Mesenchymal stem cell (in vitro differentiated cells and primary cell): ENCODE measurements at regions not wholly inside any gene's neighbourhood (a gene's known extent, or its start where the extent isn't known, plus 50 kb on each side); places are given as distances from the start of the nearest gene placed in this dataset.
"Not testable (repeated sequence)": the region's sequence is repeated elsewhere in the genome, so short reads cannot be mapped to it uniquely, and the experiment has no call there.

Source experiments
- DNase-seq: peaks from one replicate; pipeline ENCODE4 v3.0.0-alpha.2; 2013
- H2AFZ ChIP-seq: one replicate; pipeline ENCODE4 v1.6.1; 2013; ENCODE audit warnings: low read depth, mild to moderate bottlenecking, control low read depth, inconsistent platforms, low read length, moderate library complexity
- H2AK5ac ChIP-seq: 2 replicates; pipeline ENCODE4 v1.6.1; 2013; ENCODE audit warnings: low read length, moderate library complexity, mild to moderate bottlenecking, inconsistent platforms; ENCODE audit not compliant: severe bottlenecking
- H2BK120ac ChIP-seq: one replicate; pipeline ENCODE4 v1.6.1; 2013; ENCODE audit warnings: low read depth, mild to moderate bottlenecking, inconsistent platforms, low read length, moderate library complexity
- H2BK12ac ChIP-seq, 2 experiments: one replicate each; pipeline ENCODE4 v1.6.1; 2013; ENCODE audit warnings: inconsistent platforms in 2 of 2, low read length in 2 of 2, mild to moderate bottlenecking in 2 of 2, moderate library complexity in 2 of 2, control low read depth in 1 of 2
- H2BK15ac ChIP-seq: one replicate; pipeline ENCODE4 v1.6.1; 2013; ENCODE audit warnings: mild to moderate bottlenecking, low read depth, inconsistent platforms; ENCODE audit not compliant: poor library complexity, severe bottlenecking
- H2BK5ac ChIP-seq: 2 replicates; pipeline ENCODE4 v1.6.1; 2013; ENCODE audit warnings: low read depth, mild to moderate bottlenecking, low read length, control low read depth, inconsistent platforms; ENCODE audit not compliant: poor library complexity, severe bottlenecking
- H3K14ac ChIP-seq, 2 experiments: one replicate each; pipeline ENCODE4 v1.6.1; 2013; ENCODE audit warnings: inconsistent platforms in 2 of 2, low read length in 2 of 2, control low read depth in 1 of 2, mild to moderate bottlenecking in 1 of 2, moderate library complexity in 1 of 2
- H3K18ac ChIP-seq, 2 experiments: one replicate each; pipeline ENCODE4 v1.6.1; 2013; ENCODE audit warnings: inconsistent platforms in 2 of 2, low read length in 2 of 2, control low read depth in 1 of 2, low read depth in 1 of 2, mild to moderate bottlenecking in 1 of 2
- H3K23ac ChIP-seq, 2 experiments: one replicate each; pipeline ENCODE4 v1.6.1; 2013; ENCODE audit warnings: inconsistent platforms in 2 of 2, low read length in 2 of 2, mild to moderate bottlenecking in 2 of 2, moderate library complexity in 2 of 2, control low read depth in 1 of 2
- H3K27ac ChIP-seq: 2 replicates; pipeline ENCODE4 v1.5.1; 2013; ENCODE audit warnings: mild to moderate bottlenecking, moderate library complexity, low read length, control low read depth, inconsistent platforms; ENCODE audit not compliant: poor library complexity, severe bottlenecking
- H3K27me3 ChIP-seq, 2 experiments: 2 replicates each; pipeline versions ENCODE4 v1.6.1 to v1.7.0; 2013; ENCODE audit warnings: low read length in 2 of 2, mild to moderate bottlenecking in 2 of 2, moderate library complexity in 2 of 2, control low read depth in 1 of 2, inconsistent platforms in 1 of 2; ENCODE audit not compliant: control insufficient read depth in 1 of 2, insufficient read depth in 1 of 2
- H3K36me3 ChIP-seq, 2 experiments: 2 replicates each; pipeline versions ENCODE4 v1.6.1 to v1.7.0; 2013; ENCODE audit warnings: low read length in 2 of 2, control low read depth in 1 of 2, inconsistent platforms in 1 of 2, low read depth in 1 of 2, mild to moderate bottlenecking in 1 of 2; ENCODE audit not compliant: insufficient read depth in 2 of 2, control insufficient read depth in 1 of 2
- H3K4ac ChIP-seq, 2 experiments: one replicate each; pipeline ENCODE4 v1.6.1; 2013; ENCODE audit warnings: inconsistent platforms in 2 of 2, low read length in 2 of 2, mild to moderate bottlenecking in 2 of 2, moderate library complexity in 2 of 2, control low read depth in 1 of 2, low read depth in 1 of 2
- H3K4me1 ChIP-seq: 2 replicates; pipeline ENCODE4 v1.6.1; 2013; ENCODE audit warnings: low read depth, low read length, control low read depth; ENCODE audit not compliant: control insufficient read depth, insufficient read depth
- H3K4me2 ChIP-seq: 2 replicates; pipeline ENCODE4 v1.6.1; 2013; ENCODE audit warnings: low read length, mild to moderate bottlenecking, inconsistent platforms; ENCODE audit not compliant: poor library complexity, severe bottlenecking
- H3K4me3 ChIP-seq, 2 experiments: 2 replicates each; pipeline versions ENCODE4 v1.5.1 to v1.7.0; 2013; ENCODE audit warnings: low read length in 2 of 2, mild to moderate bottlenecking in 2 of 2, control low read depth in 1 of 2, low read depth in 1 of 2; ENCODE audit not compliant: insufficient read depth in 1 of 2
- H3K79me1 ChIP-seq: replicated peaks from 2 replicates; pipeline ENCODE4 v1.6.1; 2013; ENCODE audit warnings: mild to moderate bottlenecking, control low read depth, low read length, inconsistent platforms; ENCODE audit not compliant: poor library complexity, severe bottlenecking
- H3K9ac ChIP-seq: 2 replicates; pipeline ENCODE4 v1.7.0; 2013; ENCODE audit warnings: mild to moderate bottlenecking, low read length, moderate library complexity
- H3K9me3 ChIP-seq: 2 replicates; pipeline ENCODE4 v1.7.0; 2013; ENCODE audit warnings: mild to moderate bottlenecking, low read length; ENCODE audit not compliant: control insufficient read depth
- H4K8ac ChIP-seq: one replicate; pipeline ENCODE4 v1.6.1; 2013; ENCODE audit warnings: inconsistent platforms, mild to moderate bottlenecking, low read length, moderate library complexity
- H4K91ac ChIP-seq: one replicate; pipeline ENCODE4 v1.6.1; 2013; ENCODE audit warnings: mild to moderate bottlenecking, low read length, inconsistent platforms
- WGBS: methylation state at CpG from one replicate; pipeline ENCODE4 v1.1.7; 2013; ENCODE audit warnings: mixed read lengths; 5-methylcytosine and 5-hydroxymethylcytosine counted together

DNA sequence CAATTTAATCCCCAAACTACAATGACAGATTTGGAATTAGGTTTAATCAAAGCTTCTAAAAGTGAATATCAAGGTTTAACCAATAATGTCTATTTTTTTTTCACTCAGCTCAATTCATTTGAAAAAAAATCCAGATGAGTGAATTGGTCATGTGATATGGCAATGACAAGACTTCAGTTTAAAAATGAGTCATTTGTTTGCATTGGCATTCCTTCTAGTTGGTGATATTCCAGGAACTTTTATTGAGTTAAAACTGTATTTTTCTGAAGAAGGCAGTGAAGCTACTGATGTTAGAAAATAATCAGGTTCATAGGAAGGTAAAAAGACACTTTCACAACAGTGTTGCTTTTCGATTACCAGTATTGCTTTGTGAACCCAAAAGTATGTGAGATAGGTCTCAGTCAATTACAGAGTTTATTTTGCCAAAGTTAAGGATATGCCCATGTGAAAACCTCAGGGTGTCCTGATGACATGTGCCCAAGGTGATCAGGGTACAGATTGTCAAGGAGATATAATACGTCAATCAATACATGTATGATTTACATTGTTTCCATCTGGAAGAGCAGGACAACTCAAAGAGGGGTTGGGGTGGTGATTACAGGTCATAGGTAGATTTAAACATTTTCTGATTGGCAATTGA, 1214.9 kb downstream of the GALC start:
- Histone ChIP-seq H4K8ac (no peak overlapping the region), H3K18ac (no peak overlapping the region), H3K36me3 (no peaks in the 10 kb centered on the region), H4K91ac (no peak overlapping the region), H3K9ac (no peak overlapping the region), H2AFZ (no peak overlapping the region), H3K14ac (no peak overlapping the region), H3K27me3 (no peaks in the 10 kb centered on the region), H3K27ac (no peak overlapping the region), H3K79me1 (no peaks in the 10 kb centered on the region), H3K4me3 (no peak overlapping the region), H2BK5ac (peak overlapping the region; percentile 76), H3K4me1 (no peaks in the 10 kb centered on the region), H3K4ac (peak overlapping the region in 1 of 2 experiments; percentile 67), H3K23ac (no peak overlapping the region), H2AK5ac (peak overlapping the region; percentile 90), H2BK15ac (no peak overlapping the region), H2BK120ac (no peak overlapping the region), H2BK12ac (no peak overlapping the region), H3K4me2 (no peak overlapping the region), H3K9me3 (no peaks in the 10 kb centered on the region)
- DNase-seq = peak; percentile 57
- WGBS = 95% methylated on average over 2 of the region's 2 CpGs

DNA sequence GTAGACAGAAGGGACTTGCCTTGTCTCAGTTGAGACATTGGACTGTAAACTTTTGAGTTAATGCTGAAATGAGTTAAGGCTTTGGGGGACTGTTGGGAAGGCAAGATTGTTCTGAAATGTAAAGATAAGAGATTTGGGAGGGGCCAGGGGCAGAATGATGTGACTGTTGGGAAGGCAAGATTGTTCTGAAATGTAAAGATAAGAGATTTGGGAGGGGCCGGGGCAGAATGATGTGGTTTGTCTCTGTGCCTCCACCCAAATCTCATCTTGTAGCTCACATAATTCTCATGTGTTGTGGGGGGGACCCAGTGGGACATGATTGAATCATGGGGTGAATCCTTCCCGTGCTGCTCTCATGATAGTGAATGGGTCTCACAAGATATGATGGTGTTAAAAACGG, 1217.1 kb downstream of the GALC start:
- H3K23ac ChIP-seq, H4K8ac ChIP-seq, H4K91ac ChIP-seq, H3K4me3 ChIP-seq, H2AK5ac ChIP-seq, DNase-seq, H3K4me1 ChIP-seq, H3K4me2 ChIP-seq, H3K9me3 ChIP-seq, H3K18ac ChIP-seq, H2AFZ ChIP-seq, H3K4ac ChIP-seq, H3K9ac ChIP-seq, H3K27me3 ChIP-seq, H2BK5ac ChIP-seq, H2BK12ac ChIP-seq, H3K14ac ChIP-seq, H3K79me1 ChIP-seq, H2BK120ac ChIP-seq, H3K36me3 ChIP-seq, H3K27ac ChIP-seq, H2BK15ac ChIP-seq: not testable (repeated sequence)
- 97% methylated on average over 2 of the region's 3 CpGs for WGBS

DNA sequence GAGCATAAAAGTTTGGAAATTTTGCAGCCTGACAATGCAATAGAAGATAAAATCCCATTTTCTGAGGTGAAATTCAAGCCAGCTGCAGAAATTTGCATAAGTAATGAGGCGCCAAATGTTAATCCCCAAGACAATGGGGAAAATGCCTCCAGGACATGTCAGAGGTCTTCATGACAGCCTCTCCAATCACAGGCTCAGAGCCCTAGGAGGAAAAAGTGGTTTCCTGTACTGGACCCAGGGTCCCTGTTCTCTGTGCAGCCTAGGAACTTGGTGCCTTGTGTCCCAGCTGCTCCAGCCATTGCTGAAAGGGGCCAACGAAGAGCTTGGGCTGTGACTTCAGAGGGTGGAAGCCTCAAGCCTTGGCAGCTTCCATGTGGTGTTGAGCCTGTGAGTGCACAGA, 1218.1 kb downstream of the GALC start:
- Histone ChIP-seq H3K27me3 (no peaks in the 10 kb centered on the region), H3K4me1 (no peaks in the 10 kb centered on the region), H3K9me3 (no peaks in the 10 kb centered on the region), H3K23ac (no peak overlapping the region), H3K79me1 (no peaks in the 10 kb centered on the region), H3K4me3 (no peak overlapping the region), H2BK12ac (peak overlapping the region in 1 of 2 experiments; percentile 6), H2BK15ac (no peak overlapping the region), H3K36me3 (no peaks in the 10 kb centered on the region), H3K27ac (no peak overlapping the region), H2BK5ac (no peak overlapping the region), H3K9ac (no peak overlapping the region), H4K8ac (peak overlapping the region; percentile 75), H2AK5ac (no peak overlapping the region), H3K4me2 (no peak overlapping the region), H3K14ac (no peak overlapping the region), H3K4ac (no peak overlapping the region), H3K18ac (no peak overlapping the region), H4K91ac (peak overlapping the region; percentile 61), H2BK120ac (no peak overlapping the region), H2AFZ (no peak overlapping the region)
- DNase-seq = no peak
- 98% methylated on average over 2 of the region's 2 CpGs for WGBS

DNA sequence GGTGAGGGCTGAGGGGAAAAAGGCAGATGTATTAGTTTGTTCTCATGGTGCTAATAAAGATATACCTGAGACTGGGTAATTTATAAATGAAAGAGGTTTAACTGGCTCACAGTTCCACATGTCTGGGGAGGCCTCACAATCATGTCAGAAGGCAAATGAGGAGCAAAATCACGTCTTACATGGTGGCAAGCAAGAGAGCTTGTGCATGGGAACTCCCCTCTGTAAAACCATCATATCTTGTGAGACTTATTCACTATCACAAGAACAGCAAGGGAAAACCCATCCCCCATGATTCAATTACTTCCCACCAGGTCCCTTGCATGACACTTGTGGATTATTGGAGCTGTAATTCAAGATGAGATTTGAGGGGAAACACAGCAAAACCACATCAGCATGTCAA, 1220.9 kb downstream of the GALC start:
- no peak for DNase-seq
- Histone ChIP-seq H2BK5ac (no peak overlapping the region), H3K14ac (no peak overlapping the region), H4K91ac (no peak overlapping the region), H2AFZ (no peak overlapping the region), H3K27ac (no peak overlapping the region), H2BK15ac (no peak overlapping the region), H3K36me3 (no peaks in the 10 kb centered on the region), H3K4ac (no peak overlapping the region), H3K4me1 (no peaks in the 10 kb centered on the region), H2BK120ac (no peak overlapping the region), H3K23ac (no peak overlapping the region), H2BK12ac (no peak overlapping the region), H3K4me2 (no peak overlapping the region), H3K4me3 (no peak overlapping the region), H3K79me1 (no peaks in the 10 kb centered on the region), H3K27me3 (no peaks in the 10 kb centered on the region), H3K9ac (no peak overlapping the region), H3K9me3 (no peaks in the 10 kb centered on the region), H3K18ac (no peak overlapping the region), H4K8ac (no peak overlapping the region), H2AK5ac (no peak overlapping the region)
- whole genome bisulfite sequencing = 55% methylated on average over 1 of the region's 1 CpG
